Skeletal muscle cell (primary cell): ENCODE measurements at regions not wholly inside any gene's neighbourhood (a gene's known extent, or its start where the extent isn't known, plus 50 kb on each side); places are given as distances from the start of the nearest gene placed in this dataset.
"Not testable (repeated sequence)": the region's sequence is repeated elsewhere in the genome, so short reads cannot be mapped to it uniquely, and the experiment has no call there.

ENCODE experiments used
- DNase-seq: peaks from one replicate; pipeline ENCODE4 v3.0.0-alpha.2; 2010; ENCODE audit warnings: low read depth
- H3K4me3 ChIP-seq: 2 replicates; pipeline ENCODE4 v1.5.1; 2011; ENCODE audit warnings: low read depth, mild to moderate bottlenecking, control low read depth, low read length, moderate library complexity

DNA sequence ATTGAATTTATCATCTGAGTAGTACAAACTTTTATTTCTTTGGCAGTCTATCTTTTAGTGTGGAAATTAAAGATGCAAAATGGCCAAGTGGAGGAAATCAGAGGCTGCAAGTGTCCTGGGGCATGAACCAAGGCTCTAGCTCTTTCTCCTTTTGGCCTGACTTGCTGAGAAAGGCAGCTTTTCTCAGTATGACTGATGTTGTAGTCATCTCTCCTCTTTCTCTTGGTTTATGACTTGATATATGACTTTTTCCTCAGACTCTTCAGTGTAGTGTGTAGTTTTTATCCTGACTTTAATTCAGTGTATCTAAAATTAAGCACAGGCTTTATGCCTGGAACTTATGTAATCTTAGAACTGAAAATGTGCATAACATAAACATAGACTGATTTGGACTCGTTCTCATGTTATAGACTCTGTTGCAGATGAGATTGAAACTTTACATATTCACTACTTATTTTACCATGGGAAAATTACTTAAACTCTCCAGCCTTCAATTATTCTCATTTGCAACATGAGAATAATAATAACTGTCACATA, 65.7 kb downstream of the SLITRK5 start:
- no peak for DNase-seq
- no peak overlapping the region for H3K4me3 ChIP-seq

- DNase-seq: no peak
- H3K4me3 ChIP-seq: no peak overlapping the region
Measured at GRCh38 chr13:87754097-87754496, 82.9 kb downstream of the SLITRK5 start.

DNA sequence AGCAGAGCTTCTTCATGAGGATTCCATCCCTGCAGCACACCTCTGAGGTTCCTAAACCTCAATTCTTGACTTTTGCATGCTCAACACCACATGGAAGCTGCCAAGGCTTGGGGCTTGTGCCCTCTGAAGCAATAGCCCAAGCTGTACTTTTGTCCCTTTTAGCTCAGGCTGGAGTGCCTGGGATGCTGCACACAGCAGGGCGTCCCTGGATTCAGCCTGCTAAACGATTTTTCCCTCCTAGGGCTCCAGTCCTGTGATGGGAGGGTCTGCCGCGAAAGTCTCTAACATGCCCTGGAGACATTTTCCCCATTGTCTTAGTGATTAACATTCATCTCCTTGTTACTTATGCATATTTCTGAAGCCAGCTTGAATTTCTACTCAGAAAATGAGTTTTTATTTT, 98.3 kb downstream of the SLITRK5 start:
- no peak for DNase-seq
- H3K4me3 ChIP-seq: no peak overlapping the region

DNA sequence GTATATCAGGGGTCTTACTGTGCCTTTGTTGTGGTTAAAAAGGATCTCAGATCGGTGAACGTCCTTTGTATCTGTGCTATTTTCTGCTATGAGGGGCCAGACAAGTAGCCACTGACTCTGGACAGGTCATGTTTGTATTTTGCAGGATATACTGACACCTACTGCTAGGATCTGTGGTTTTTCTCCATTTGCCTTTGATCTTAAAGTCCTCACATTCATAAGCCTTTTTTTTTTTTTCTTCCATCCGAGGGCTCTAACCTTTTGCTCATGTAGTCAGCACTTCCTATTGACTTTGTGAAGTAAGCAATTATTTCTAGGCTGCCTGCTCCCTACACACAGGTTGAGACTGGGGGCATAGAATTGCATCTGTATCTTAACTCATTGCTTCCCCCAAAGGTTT, 106.2 kb downstream of the SLITRK5 start:
- DNase-seq: peak; percentile 4
- no peak overlapping the region for H3K4me3 ChIP-seq

- H3K4me3 ChIP-seq: no peak overlapping the region
- no peak for DNase-seq
Measured at GRCh38 chr13:87778128-87778527, 107.0 kb downstream of the SLITRK5 start.

DNA sequence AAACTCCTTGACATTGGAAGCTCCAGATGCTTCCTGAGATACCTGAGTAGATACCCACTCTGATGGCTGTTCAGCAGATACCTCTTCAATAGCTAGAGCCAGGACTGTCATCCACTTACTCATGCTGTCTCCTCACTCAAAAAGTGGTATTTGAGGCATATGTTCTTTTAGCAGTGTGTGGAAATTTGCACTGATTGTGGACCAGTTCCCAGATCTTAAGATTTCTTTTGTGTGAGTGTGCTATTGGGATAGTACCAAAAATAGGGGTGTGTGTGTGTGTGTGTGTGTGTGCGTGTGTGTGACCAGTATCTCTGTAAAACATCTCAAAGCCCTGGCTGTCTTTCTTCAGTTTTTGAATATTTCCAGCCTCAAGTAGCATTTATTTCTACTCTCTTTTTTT, 108.3 kb downstream of the SLITRK5 start:
- no peak overlapping the region for H3K4me3 ChIP-seq
- DNase-seq: peak; percentile 82

- DNase-seq: no peak
- no peak overlapping the region for H3K4me3 ChIP-seq
Measured at GRCh38 chr13:87783366-87783765, 112.2 kb downstream of the SLITRK5 start.

GRCh38 chr13:87788363-87788762, 117.2 kb downstream of the SLITRK5 start:
- no peak for DNase-seq
- H3K4me3 ChIP-seq: no peak overlapping the region

DNA sequence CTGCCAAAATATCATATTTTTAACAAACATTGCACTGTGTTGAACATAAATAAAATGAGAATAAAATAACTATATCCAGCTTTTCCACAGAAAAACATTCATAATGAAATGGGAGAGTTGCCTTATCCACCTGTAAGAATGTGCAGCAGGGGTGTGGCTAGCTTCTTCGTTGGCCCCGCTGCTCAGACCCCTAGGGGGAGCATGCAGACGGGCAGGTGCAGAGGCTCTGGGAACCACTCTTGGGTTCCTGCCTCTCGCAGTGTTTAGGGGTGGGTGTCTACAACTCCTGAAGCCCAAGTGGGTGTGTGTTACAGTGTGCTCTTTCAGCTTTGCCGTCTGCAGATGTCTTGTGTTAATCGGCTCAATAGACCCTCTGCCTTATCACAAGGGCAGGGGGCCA, 121.7 kb downstream of the SLITRK5 start:
- no peak for DNase-seq
- no peak overlapping the region for H3K4me3 ChIP-seq

DNA sequence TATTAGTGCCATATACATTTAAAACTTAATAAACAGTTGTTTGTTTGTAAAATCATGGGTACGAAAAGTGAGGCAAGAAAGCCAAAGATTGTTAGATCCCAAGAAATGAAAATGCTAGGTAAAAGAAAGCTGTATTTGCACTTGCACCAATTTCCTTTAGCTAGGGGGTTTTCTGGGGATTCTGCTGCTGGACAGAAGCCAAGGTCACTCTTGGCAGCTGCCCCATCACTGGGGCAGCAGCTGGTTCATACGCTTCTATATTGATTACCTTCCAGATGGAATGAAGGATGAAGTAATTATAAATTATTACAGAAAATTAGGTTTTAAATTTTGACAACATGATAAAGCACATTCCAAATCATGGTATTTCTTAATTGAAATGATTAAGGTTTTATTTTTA, 127.4 kb downstream of the SLITRK5 start:
- H3K4me3 ChIP-seq: no peak overlapping the region
- DNase-seq: no peak

- no peak overlapping the region for H3K4me3 ChIP-seq
- DNase-seq: no peak
Measured at GRCh38 chr13:87810391-87810801, 139.2 kb downstream of the SLITRK5 start.

DNA sequence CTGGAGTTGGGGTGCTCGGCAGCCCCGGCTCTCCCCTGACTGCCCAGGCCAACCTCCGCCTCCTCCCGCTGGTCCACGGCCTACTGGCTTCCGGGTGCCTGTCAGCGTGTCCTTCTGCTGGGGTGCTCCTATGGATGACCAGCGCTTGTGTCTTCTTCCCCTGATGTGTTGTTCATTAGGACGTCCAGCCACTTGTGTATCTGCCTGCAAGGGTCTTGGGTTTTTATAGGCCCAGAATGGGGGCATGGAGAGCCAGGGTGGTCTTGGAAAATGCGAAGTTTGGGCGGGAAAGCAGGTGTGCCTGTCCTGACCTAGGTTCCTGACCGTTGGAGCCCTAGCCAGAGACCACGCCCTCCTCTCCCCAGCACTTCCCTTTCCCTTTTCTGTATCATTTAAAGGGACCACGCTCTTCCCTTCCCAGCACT, 139.8 kb downstream of the SLITRK5 start:
- DNase-seq: no peak
- no peak overlapping the region for H3K4me3 ChIP-seq

DNA sequence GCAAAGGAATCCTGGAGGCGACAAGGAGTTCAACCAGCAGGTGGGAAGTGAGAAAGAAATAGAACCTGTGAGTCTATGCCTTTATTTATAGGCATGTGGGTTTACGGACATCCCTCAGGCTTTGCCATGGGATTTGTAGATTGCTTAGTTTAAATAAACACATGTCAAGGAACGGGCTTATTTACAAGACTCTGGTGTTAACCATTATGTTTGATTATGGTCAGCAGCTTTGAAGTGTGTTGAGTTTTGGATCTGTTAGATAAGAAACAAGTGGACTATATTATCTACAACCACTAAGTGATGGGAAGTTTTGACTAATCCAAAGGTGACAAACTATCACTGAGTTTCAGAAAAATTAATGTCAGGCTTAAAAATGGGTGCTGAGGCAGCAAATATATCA, 143.2 kb downstream of the SLITRK5 start:
- no peak for DNase-seq
- no peak overlapping the region for H3K4me3 ChIP-seq

- DNase-seq: peak; percentile 77
Measured at GRCh38 chr13:87820241-87820640, 149.1 kb downstream of the SLITRK5 start.

GRCh38 chr13:87821512-87821911, 150.3 kb downstream of the SLITRK5 start:
- peak; percentile 63 for DNase-seq
- no peak overlapping the region for H3K4me3 ChIP-seq

More at GRCh38 chr13:87820241-87820640, 149.1 kb downstream of the SLITRK5 start:
- no peak overlapping the region for H3K4me3 ChIP-seq

DNA sequence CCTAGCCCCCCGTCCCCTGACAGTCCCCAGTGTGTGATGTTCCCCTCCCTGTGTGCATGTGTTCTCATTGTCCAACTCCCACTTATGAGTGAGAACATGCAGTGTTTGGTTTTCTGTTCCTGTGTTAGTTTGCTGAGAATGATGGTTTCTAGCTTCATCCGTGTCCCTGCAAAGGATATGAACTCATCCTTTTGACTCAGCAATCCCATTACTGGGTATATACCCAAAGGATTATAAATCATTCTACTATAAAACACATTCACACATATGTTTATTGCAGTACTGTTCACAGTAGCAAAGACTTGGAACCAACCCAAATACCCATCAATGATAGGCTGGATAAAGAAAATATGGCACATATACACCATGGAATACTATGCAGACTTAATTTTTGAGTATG, 155.1 kb downstream of the SLITRK5 start:
- peak; percentile 50 for DNase-seq
- not testable (repeated sequence) for H3K4me3 ChIP-seq

DNA sequence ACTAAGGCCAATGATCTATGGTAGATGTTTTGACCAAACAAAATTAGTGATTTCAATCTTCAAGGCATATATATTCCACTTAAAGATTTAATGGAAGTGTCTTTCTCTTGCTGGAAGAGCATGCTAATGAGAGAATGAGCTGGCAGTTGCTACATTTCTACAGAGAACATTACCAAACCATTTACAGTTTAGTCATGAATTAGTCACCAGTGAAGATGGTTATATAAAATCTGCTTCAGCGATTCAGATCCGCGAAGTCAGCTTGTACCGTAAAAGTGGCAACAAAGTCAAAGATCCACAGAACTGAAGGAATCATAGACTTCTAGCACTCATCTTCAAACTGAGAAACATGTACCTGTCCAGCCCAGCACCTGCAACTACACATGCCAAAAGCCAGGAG, 156.3 kb downstream of the SLITRK5 start:
- no peak overlapping the region for H3K4me3 ChIP-seq
- DNase-seq: peak; percentile 76

- no peak for DNase-seq
- H3K4me3 ChIP-seq: no peak overlapping the region
Measured at GRCh38 chr13:87837522-87837921, 166.4 kb downstream of the SLITRK5 start.

- no peak for DNase-seq
- H3K4me3 ChIP-seq: no peak overlapping the region
Measured at GRCh38 chr13:87837946-87838345, 166.8 kb downstream of the SLITRK5 start.

DNA sequence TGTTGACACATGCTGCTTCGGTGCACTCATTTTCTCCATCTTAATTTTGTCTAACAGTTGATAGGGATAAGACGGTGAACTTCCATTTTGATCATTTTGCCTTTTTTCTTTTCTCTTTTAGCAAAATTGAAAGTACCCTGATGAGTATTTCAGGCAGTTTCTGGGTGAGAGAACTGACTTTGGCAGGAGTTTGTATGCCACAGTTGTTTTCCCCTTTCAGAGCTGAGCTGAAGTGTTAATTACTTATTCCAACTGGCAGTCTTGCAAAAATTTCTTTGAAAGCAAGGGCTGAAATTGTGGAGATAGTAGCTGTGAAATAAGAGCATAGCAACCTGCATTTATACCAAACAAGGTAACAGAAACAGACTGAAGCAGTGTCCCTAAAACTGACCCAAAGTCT, 180.2 kb downstream of the SLITRK5 start:
- DNase-seq: no peak
- H3K4me3 ChIP-seq: no peak overlapping the region

DNA sequence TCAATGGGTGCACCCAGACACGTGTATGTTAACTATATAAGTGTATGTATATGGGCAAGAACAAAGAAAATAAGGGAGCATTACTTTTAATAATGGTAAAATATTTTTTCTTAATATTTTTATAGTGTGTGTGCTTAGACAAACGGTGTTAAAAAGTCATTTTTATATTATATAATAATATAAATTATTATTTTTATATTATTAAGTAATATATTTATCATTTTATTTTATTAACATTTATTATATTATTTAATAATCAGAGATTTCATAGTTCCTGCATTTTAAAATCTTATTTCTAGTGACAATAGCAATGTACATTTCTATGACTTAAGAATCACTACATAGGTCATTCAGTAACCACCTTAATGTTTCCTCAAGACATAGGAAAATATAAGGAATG, 184.4 kb downstream of the SLITRK5 start:
- DNase-seq: no peak
- no peak overlapping the region for H3K4me3 ChIP-seq

- DNase-seq: no peak
- no peak overlapping the region for H3K4me3 ChIP-seq
Measured at GRCh38 chr13:87859261-87859660, 188.1 kb downstream of the SLITRK5 start.
